Prostate gland (tissue), 2 donors: ENCODE measurements at regions not wholly inside any gene's neighbourhood (a gene's known extent, or its start where the extent isn't known, plus 50 kb on each side); places are given as distances from the start of the nearest gene placed in this dataset.

Experiments used
- DNase-seq: peaks from one replicate; pipeline ENCODE4 v3.0.0-alpha.2; 2019; ENCODE audit warnings: low spot score
- H3K27ac ChIP-seq, 2 donors: fragments of 200-600 bp; sonication (generic); 2 replicates each; pipeline ENCODE4 v1.5.1; 2017 to 2019
- H3K27me3 ChIP-seq: fragments of 200-600 bp; sonication (generic); replicated peaks from 2 replicates; pipeline ENCODE4 v1.5.1; 2019; ENCODE audit not compliant: insufficient read depth
- H3K36me3 ChIP-seq, 2 donors: fragments of 200-600 bp; sonication (generic); 1 replicate in 1 of 2; 2 replicates in 1 of 2; pipeline versions ENCODE4 v1.5.1 to v1.8.1; 2017 to 2019
- H3K4me1 ChIP-seq: fragments of 200-600 bp; sonication (generic); replicated peaks from 2 replicates; pipeline ENCODE4 v1.5.1; 2019
- H3K4me3 ChIP-seq, 2 donors: fragments of 200-600 bp; sonication (generic); 2 replicates each; pipeline ENCODE4 v1.5.1; 2017 to 2019
- H3K9me3 ChIP-seq: fragments of 200-600 bp; sonication (generic); 2 replicates; pipeline ENCODE4 v1.5.1; 2017
- CTCF ChIP-seq, 4 experiments: fragments of 200-600 bp in 2 of 4; fragments of 450-650 bp in 2 of 4; sonication (generic) in 2 of 4; IDR thresholded peaks; 1 replicate in 3 of 4; 2 replicates in 1 of 4; pipeline ENCODE4 v1.5.1; 2016 to 2019; ENCODE audit warnings: antibody characterized with exemption in 4 of 4, mild to moderate bottlenecking in 2 of 4, moderate library complexity in 2 of 4
- POLR2A ChIP-seq: fragments of 450-650 bp; IDR thresholded peaks from one replicate; pipeline ENCODE4 v1.6.1; 2016; ENCODE audit warnings: antibody characterized with exemption, mild to moderate bottlenecking
- POLR2AphosphoS5 ChIP-seq: sonication (generic); formaldehyde crosslinking; IDR thresholded peaks from one replicate; pipeline ENCODE4 v1.6.1; 2017; ENCODE audit warnings: antibody characterized with exemption
- WGBS: methylation state at CpG from one replicate; pipeline ENCODE4 v1.1.5; 2018; 5-methylcytosine and 5-hydroxymethylcytosine counted together
- intact Hi-C: fragments of 100-400 bp; cut with DNase I; formaldehyde crosslinking; loops from one replicate; pipeline ENCODE4 v1.14.2; 2022

- TF ChIP-seq CTCF (IDR thresholded peaks at IDR 0.05) (no peak), POLR2AphosphoS5 (no peak), POLR2A (no peak)
- no peak overlapping the region for H3K4me3 ChIP-seq
- intact Hi-C loops = no loop called here
Measured at GRCh38 chr21:25243808-25244207, 363.5 kb downstream of the MRPL39 start.

GRCh38 chr21:25240974-25241373 lies 366.3 kb downstream of the MRPL39 start:
- no peaks in the 10 kb centered on the region for H3K27me3 ChIP-seq
- no peak for DNase-seq
- H3K4me1 ChIP-seq = no peaks in the 10 kb centered on the region
- no peaks in the 10 kb centered on the region for H3K36me3 ChIP-seq
- H3K9me3 ChIP-seq = no peaks in the 10 kb centered on the region
- WGBS = 51% methylated on average over 1 of the region's 1 CpG
- H3K27ac ChIP-seq = no peak overlapping the region
- no peak overlapping the region for H3K4me3 ChIP-seq
- intact Hi-C loops = no loop called here
- TF ChIP-seq CTCF (IDR thresholded peaks at IDR 0.05) (no peak), POLR2A (no peak), POLR2AphosphoS5 (no peak)

More at GRCh38 chr21:25243808-25244207, 363.5 kb downstream of the MRPL39 start:
- no peaks in the 10 kb centered on the region for H3K36me3 ChIP-seq
- H3K4me1 ChIP-seq = no peaks in the 10 kb centered on the region
- WGBS = 22% methylated on average over 7 of the region's 7 CpGs
- H3K27me3 ChIP-seq = no peaks in the 10 kb centered on the region
- no peaks in the 10 kb centered on the region for H3K9me3 ChIP-seq
- H3K27ac ChIP-seq = no peak overlapping the region
- DNase-seq = no peak

- Histone ChIP-seq H3K27me3 (no peaks in the 10 kb centered on the region), H3K27ac (no peak overlapping the region), H3K36me3 (no peaks in the 10 kb centered on the region), H3K9me3 (no peaks in the 10 kb centered on the region), H3K4me1 (no peaks in the 10 kb centered on the region), H3K4me3 (no peak overlapping the region)
- 71% methylated on average over 4 of the region's 4 CpGs for WGBS
- DNase-seq = no peak
- TF ChIP-seq POLR2AphosphoS5 = no peak
- no peak for TF ChIP-seq CTCF (IDR thresholded peaks at IDR 0.05)
- TF ChIP-seq POLR2A = no peak
- intact Hi-C loops = no loop called here
Measured at GRCh38 chr21:25234857-25235801, 372.2 kb downstream of the MRPL39 start.

GRCh38 chr21:25220954-25221353 lies 386.3 kb downstream of the MRPL39 start:
- no peaks in the 10 kb centered on the region for H3K36me3 ChIP-seq
- TF ChIP-seq CTCF (IDR thresholded peaks at IDR 0.05) = no peak
- TF ChIP-seq POLR2AphosphoS5 = no peak
- no peak for TF ChIP-seq POLR2A
- H3K4me3 ChIP-seq = no peak overlapping the region
- no peak overlapping the region for H3K27ac ChIP-seq
- DNase-seq = no peak
- no peaks in the 10 kb centered on the region for H3K4me1 ChIP-seq
- intact Hi-C loops = no loop called here
- no peaks in the 10 kb centered on the region for H3K27me3 ChIP-seq
- H3K9me3 ChIP-seq = no peaks in the 10 kb centered on the region

- TF ChIP-seq POLR2A (no peak), CTCF (IDR thresholded peaks at IDR 0.05) (no peak), POLR2AphosphoS5 (no peak)
- DNase-seq = no peak
- WGBS = 98% methylated on average over 1 of the region's 1 CpG
- Histone ChIP-seq H3K27me3 (no peaks in the 10 kb centered on the region), H3K4me1 (no peaks in the 10 kb centered on the region), H3K4me3 (no peak overlapping the region), H3K9me3 (no peaks in the 10 kb centered on the region), H3K27ac (no peak overlapping the region), H3K36me3 (no peaks in the 10 kb centered on the region)
- intact Hi-C loops = no loop called here
Measured at GRCh38 chr21:25220169-25220568, 387.1 kb downstream of the MRPL39 start.
